ENCODE measurements at regions not wholly inside any gene's neighbourhood (a gene's known extent, or its start where the extent isn't known, plus 50 kb on each side); places are given as distances from the start of the nearest gene placed in this dataset.

- Histone ChIP-seq H3K36me3 (replicated peaks in 1 of 2; ENCODE audit: control insufficient read depth in 1 of 2, insufficient read depth in 2 of 2, low read length in 1 of 2) (no peaks in the 10 kb centered on the region), H3K79me2 (ENCODE audit: insufficient read depth) (no peaks in the 10 kb centered on the region), H2AFZ (ENCODE audit: low read depth) (no peak overlapping the region), H3K4me1 (ENCODE audit: control insufficient read depth in 1 of 2, insufficient read depth in 2 of 2, low read depth in 1 of 2, low read length in 1 of 2) (no peaks in the 10 kb centered on the region), H3F3A (replicated peaks; ENCODE audit: insufficient read depth) (no peaks in the 10 kb centered on the region), H3K27ac (ENCODE audit: low read depth in 2 of 2, low read length in 1 of 2) (no peak overlapping the region), H3K9ac (no peak overlapping the region), H3K9me3 (no peaks in the 10 kb centered on the region), H3K4me2 (no peak overlapping the region), H3K9me2 (no peaks in the 10 kb centered on the region; the same call in 1 of the 2 replicates), H3K27me3 (ENCODE audit: insufficient read depth) (no peaks in the 10 kb centered on the region), H3K4me3 (ENCODE audit: low read depth in 2 of 2, low read length in 1 of 2) (no peak overlapping the region), H4K20me1 (ENCODE audit: insufficient read depth) (no peaks in the 10 kb centered on the region)
- ChIA-PET CTCF (no interaction called here), POLR2A (no interaction called here)
- DNase-seq: no peak
- WGBS (ENCODE audit: low lambda C conversion rate): 0% methylated on average over 1 of the region's 1 CpG
- TF ChIP-seq PBX3 (IDR thresholded peaks at IDR 0.05) (no peak), GATA2 (CRISPR knock-in tag; IDR thresholded peaks at IDR 0.05) (no peak), RXRA (IDR thresholded peaks at IDR 0.05; ENCODE audit: borderline replicate concordance, low read depth) (no peak), TAF1 (IDR thresholded peaks at IDR 0.05; ENCODE audit: borderline replicate concordance, low read depth, low read length) (no peak), RCOR1 (IDR thresholded peaks at IDR 0.05; ENCODE audit: low read length) (no peak), YY1 (IDR thresholded peaks at IDR 0.05; ENCODE audit: low read depth) (no peak), NFIC (IDR thresholded peaks at IDR 0.05; ENCODE audit: borderline replicate concordance) (no peak), IRF3 (IDR thresholded peaks at IDR 0.05; ENCODE audit: low read depth, low read length) (no peak), RFX5 (IDR thresholded peaks at IDR 0.05; ENCODE audit: low read length) (no peak), USF2 (IDR thresholded peaks at IDR 0.05; ENCODE audit: borderline replicate concordance, low read depth, low read length) (no peak), POLR2AphosphoS5 (IDR thresholded peaks at IDR 0.05; ENCODE audit: low read depth, low read length) (no peak)
Observed at GRCh38 chr14:65901595-65901994, 489.1 kb downstream of the FUT8 start.

GRCh38 chr14:65904988-65905387, 492.5 kb downstream of the FUT8 start:
- Histone ChIP-seq H3K79me2 (ENCODE audit: insufficient read depth) (no peaks in the 10 kb centered on the region), H3K36me3 (replicated peaks in 1 of 2; ENCODE audit: control insufficient read depth in 1 of 2, insufficient read depth in 2 of 2, low read length in 1 of 2) (no peaks in the 10 kb centered on the region), H3K27ac (ENCODE audit: low read depth in 2 of 2, low read length in 1 of 2) (no peak overlapping the region), H3K9me2 (no peaks in the 10 kb centered on the region), H3K27me3 (ENCODE audit: insufficient read depth) (no peaks in the 10 kb centered on the region), H3K9ac (no peak overlapping the region), H4K20me1 (ENCODE audit: insufficient read depth) (no peaks in the 10 kb centered on the region), H3K4me2 (no peak overlapping the region), H3F3A (replicated peaks; ENCODE audit: insufficient read depth) (no peaks in the 10 kb centered on the region), H3K9me3 (no peaks in the 10 kb centered on the region), H3K4me3 (ENCODE audit: low read depth in 2 of 2, low read length in 1 of 2) (no peak overlapping the region), H2AFZ (ENCODE audit: low read depth) (no peak overlapping the region), H3K4me1 (ENCODE audit: control insufficient read depth in 1 of 2, insufficient read depth in 2 of 2, low read depth in 1 of 2, low read length in 1 of 2) (no peaks in the 10 kb centered on the region)
- no peak for DNase-seq
- POLR2A ChIA-PET: no interaction called here
- 11% methylated on average over 3 of the region's 4 CpGs for WGBS (ENCODE audit: low lambda C conversion rate)
- CTCF ChIA-PET: no interaction called here
- no peak for TF ChIP-seq RCOR1 (IDR thresholded peaks at IDR 0.05; ENCODE audit: low read length)
- TF ChIP-seq REST (IDR thresholded peaks at IDR 0.05; ENCODE audit: low read depth, low read length): no peak
- no peak for TF ChIP-seq FOXJ3 (CRISPR knock-in tag; IDR thresholded peaks at IDR 0.05)
- TF ChIP-seq MEF2A (IDR thresholded peaks at IDR 0.05; ENCODE audit: borderline replicate concordance, low read depth): no peak
- TF ChIP-seq EZH2phosphoT487 (IDR thresholded peaks at IDR 0.05; ENCODE audit: borderline replicate concordance, low read depth): no peak
- TF ChIP-seq MXI1 (IDR thresholded peaks at IDR 0.05; ENCODE audit: low read depth, low read length): no peak
- no peak for TF ChIP-seq JUND (IDR thresholded peaks at IDR 0.05)
- TF ChIP-seq GABPA (IDR thresholded peaks at IDR 0.05; ENCODE audit: low read depth): no peak
- no peak for TF ChIP-seq USF1 (IDR thresholded peaks at IDR 0.05; ENCODE audit: borderline replicate concordance, low read depth)
- TF ChIP-seq ELF1 (IDR thresholded peaks at IDR 0.05): no peak
- no peak for TF ChIP-seq ZBTB33 (IDR thresholded peaks at IDR 0.05; ENCODE audit: borderline replicate concordance, low read depth)

Data from SK-N-SH (cell line).